NCI-H146 treated with DMSO at 0.1 percent for 48 hours (cell line): ENCODE measurements at regions not wholly inside any gene's neighbourhood (a gene's known extent, or its start where the extent isn't known, plus 50 kb on each side); places are given as distances from the start of the nearest gene placed in this dataset.
"Not testable (repeated sequence)": the region's sequence is repeated elsewhere in the genome, so short reads cannot be mapped to it uniquely, and the experiment has no call there.

ENCODE experiments used
- DNase-seq: peaks from one replicate; lab custom pipeline; 2025; ENCODE audit not compliant: unreplicated experiment; lab: John Stamatoyannopoulos, UW

DNA sequence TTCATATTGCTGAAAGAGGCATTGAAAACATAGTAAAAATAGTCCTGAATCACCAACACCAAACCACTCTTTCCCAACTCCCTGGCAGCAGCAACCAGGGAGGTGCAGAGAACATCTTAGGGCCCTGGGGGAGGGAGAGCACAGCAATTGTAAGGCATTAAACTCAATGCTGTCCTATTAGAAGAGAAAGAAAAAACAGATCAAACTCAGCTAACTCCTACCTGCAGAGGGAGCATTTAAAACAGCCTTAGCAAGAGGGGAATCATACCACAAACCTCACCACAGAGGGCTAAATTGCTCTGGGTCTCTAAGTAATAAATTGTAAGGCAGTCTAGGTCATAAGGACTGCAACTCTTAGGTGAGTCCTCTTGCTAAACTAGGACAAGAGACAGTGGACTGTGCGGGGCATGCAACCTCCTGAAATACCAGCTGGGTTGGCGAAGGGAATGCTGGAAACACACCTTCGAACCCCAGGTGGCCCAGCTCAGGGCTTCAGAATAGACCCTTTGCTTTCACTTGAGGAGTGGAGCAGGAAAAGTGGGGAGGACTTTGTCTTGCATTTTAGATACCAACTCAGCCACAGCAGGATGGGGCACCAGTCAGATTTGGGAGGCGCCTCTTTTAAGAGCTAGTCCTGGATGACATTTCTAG, 697.1 kb upstream of the FAT3 start:
- DNase-seq, result no peak

DNA sequence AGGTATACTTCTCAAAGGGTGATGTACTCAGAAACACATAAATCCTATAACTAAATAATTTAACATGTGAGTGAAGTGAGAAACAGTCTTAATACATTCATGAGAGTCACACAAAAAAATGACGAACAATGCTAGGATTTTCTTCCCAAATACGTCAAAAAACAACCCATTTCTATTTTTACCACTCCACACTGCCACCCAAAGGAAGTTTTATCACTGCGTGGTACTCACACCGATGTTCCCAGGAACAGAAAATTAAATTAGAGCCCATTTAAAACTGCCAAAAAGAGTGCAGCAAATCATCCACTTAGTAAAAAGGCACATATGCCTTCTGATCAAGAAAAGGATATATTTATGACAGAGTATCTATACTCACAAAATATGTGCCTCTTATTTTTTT, 710.9 kb upstream of the FAT3 start:
- DNase-seq, result no peak

DNA sequence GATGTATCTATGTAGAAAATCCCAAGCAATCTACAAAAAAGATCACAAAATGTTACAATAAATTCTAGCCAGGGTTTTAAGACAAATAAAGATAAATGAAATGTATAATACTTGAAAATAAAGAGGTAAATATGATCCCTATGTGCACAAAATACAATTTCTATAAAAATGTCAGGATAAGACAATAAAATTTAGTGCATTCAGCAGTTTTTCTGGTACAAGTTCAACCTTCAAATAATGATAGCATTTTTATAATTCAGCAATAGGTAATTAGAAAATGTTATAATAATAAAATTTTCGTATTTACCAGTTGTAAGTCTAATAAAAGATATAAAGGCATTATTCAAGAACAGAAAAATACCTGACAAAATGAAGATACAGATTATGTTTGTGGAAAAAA, 726.8 kb upstream of the FAT3 start:
- DNase-seq, result no peak

DNA sequence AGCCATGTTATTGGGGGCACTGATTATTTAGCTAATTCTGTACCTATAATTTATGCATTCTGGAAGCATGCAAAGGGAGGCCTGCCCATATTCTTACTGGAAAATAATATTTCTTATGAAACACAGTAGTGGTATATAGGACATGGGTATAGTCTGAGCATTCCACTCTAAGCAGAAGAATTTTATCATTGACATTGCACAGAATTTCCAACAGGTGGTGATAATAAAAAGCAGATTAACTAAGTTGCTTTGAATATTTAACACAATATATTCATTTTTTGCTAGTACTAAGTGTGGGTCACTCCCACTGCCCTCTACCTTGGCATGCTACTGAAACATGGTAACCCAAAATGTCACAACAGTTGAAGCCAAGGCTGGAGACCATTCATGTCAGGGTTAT, 728.8 kb upstream of the FAT3 start:
- DNase-seq, result no peak

DNA sequence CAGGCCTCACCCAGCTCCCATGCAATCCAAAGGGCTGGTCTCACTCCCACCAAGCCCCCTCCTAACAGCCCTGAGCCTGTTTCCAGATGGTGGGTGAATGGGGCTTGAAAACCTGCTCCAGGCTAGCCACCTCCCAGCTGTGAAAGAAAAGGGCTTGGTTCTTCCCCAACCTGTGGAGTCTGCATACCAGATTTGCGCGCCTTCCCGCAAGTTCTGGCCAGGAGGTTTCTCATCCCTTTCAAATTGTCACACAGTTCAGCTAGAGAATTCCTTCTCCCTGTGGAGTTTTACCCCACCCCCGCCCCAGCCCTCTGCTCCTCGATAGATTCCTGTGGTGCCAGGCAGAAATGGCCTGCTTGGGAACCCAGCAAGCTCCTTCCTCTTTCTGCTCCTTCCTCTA, 734.6 kb upstream of the FAT3 start:
- no peak for DNase-seq

DNA sequence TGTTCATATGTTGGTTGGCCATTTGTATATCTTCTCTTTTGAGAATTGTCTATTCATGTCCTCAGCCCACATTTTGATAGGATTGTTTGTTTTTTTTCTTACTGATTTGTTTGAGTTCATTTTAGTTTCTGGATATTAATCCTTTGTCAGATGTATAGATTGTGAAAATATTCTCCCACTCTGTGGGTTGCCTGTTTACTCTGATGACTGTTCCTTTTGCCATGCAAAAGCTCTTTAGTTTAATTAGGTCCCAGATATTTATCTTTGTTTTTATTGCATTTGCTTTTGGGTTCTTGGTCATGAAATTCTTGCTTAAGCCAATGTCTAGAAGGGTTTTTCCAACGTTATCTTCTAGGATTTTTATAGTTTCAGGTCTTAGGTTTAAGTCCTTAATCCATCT, 740.7 kb upstream of the FAT3 start:
- not testable (repeated sequence) for DNase-seq

DNA sequence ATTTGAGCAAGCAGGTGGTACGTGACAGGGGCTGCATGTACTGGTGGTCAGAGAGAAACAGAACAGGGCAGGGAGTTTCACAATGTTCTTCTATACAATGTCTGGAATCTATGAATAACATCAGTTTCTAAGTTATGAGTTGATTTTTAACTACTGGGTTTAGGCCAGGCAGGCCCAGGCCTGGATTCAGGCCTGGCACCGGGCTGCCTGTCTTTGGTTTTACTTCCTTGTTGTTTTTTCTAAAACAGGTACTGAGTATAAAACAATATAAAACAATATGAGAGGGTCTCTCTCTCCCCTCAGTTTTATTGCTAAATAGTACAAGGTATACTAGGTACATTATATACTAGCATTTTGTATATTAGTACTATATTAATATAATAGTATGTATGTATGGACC, 742.7 kb upstream of the FAT3 start:
- not testable (repeated sequence) for DNase-seq

DNA sequence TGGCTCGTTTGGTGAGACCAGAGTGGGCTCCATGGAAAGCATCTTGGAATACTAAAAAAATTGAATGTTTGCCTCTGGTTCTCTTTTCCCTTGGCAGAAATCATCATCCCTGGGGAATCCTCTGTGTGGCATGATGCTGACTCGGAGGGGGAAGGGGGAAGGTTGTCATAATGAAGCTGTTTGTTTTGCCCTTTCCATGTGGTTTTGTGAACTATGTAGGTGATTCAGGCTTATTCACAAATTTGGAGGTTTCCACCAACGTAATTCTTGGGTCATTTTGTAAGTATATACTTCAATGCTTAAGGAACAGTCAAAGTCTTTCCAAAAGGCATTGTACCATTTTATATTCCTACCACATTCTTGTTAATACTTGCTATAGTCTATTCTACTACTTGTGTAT, 754.0 kb upstream of the FAT3 start:
- DNase-seq, result no peak

DNA sequence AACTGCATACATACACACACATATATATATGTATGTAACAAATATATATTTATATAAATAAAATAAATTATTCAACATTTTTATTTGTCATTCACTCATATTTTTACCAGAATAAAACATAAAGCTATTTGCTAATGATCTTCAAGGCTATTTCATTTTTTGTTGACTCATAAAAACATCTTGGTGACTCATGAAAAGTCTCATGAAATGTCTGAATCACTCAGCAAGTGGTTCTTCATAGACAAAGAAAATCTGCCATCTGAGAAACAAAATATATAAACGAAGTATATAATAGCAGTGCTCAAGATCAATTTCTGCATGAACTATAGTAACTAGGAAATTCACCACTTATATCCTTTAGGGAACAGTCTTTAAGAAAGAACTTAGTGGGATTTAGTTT, 764.8 kb upstream of the FAT3 start:
- DNase-seq, result no peak

DNA sequence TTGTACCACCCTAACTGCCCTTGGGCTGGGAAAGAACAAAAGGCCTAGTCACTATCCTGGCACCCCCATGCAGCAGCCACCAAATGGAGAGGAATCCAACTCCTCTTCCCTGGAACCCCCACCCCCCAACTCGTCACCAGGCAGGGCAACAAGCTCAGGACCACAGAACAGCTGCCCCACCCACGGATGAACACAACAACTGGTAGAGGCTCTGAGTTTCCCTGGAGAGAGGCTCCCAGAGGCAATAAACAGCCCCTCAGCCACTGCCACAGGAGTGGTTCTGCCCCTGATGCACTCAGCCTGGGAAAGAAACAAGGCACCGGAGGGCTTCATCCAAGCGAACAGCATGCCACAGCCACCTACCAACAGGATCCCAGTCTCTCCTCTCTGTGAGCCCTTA, 778.4 kb upstream of the FAT3 start:
- no peak for DNase-seq

DNA sequence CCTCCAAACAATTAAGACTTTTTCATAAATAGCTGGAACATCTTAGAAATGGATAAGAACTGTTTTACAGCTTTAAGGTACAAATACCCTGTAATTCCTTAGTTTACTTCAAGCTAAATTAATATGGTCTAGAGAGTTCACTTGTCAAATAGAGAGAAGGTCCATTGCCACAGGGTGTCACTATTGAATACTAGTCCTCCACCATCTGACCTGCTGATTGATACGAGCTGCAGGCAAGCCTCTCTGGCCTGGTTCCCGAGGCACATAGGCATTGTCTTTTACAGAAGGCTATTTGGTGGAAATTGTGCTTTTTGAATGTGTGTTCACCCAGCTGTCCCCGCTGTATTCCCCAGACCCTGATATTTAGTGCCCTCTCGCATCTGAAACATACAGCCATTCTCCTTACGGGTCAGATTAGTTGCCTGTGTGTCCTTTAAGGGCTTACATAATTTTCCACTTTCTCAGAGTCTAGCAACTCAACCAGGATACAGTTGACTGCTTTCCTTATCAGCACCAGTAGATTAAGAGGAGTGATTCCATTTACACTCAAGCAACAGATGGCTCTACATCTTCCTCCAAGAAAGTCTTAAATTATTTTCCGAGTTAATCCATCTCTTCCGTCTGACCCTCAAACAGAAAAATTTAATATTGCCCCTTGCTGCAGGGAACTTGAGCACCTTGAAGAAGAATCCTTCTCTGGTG, 788.8 kb upstream of the FAT3 start:
- DNase-seq, result no peak

DNA sequence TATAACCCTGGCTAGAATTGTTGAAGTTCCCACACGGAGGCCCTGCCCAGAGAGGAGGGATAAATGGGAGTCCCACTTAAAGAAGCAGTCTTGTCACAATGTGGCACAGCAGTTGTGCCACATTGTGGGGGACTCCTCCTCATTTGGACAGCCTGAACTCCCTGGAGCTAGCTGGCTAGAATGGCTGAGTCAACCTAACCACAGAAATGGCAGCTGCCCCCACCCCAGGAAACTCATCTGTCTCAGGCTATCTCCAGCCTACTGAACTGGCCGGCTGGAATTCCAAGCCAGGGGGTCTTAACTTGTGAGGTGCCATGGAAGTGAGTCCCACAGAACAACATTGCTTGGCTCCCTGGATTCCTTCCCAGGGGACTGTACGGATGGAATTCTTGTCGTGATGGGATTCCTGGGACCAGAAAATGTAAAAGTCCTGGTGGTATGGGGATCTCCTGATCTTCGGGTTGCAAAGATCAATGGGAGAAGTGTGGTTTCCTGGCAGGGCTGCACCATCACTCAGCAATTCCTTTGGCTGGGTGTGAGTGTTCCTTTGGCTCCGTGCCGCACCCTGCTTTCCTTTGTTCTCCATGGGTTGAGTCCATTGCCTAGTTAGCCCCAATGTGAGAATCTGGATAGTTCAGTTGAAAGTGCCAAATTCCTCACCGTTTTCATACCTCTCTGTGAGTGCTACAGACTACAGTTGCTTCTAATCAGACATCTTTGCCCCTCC, 791.2 kb upstream of the FAT3 start:
- DNase-seq, result no peak

DNA sequence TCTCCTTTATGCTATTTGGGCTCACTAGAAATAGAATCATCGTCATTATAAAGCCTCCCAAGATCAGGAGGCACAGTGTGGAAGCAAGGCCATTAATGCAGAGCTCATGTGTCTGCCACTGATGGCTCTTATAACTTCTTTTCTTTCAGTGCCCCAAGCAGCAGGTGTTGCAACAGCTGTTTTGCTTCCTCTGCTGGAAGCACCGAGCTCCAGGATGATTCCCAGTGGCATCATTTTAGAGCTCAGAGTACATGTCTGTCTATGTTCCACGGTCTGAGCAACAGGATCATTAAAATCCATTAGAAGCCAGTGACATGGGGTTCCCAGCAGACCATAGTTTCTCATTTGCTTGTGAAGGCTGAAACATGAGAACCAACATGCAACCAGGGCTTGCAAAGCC, 803.0 kb upstream of the FAT3 start:
- no peak for DNase-seq

DNA sequence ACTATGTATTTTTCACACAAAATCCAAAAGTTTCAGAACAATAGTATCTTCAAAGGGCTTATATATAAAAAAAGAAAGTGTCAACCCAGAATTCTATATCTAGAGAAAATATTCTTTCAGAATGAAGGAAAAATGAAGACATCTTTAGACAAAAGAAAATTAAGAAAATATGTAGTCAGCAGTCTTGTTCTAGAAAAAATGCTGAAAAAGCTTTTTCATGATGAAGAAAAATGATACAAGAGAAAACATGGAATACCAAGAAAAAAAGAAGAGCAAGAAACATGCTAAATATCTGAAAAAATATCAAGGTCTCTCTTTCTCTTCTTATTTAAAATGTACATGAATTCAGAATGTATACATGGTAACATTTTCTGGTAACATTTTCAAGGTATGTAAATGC, 816.8 kb upstream of the FAT3 start:
- DNase-seq, result no peak

DNA sequence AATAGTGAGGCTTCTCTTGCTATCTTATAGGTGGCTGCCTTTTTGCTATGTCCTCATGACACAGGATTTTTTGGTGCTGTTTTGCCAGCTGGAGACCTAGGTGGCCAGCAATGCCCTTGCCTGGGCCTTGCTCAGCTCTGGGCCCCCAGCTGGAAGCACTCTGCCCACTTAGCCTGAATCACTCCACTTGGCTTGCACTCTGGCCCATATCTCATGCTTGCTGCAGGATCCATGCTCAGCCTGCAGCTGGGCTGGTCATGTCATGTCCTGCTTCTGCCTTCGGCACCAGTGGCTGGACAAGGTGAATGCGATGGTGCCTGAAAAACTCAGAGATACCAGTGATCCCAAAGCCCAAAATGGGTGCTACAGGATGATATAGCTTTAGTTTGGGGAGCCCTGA, 818.6 kb upstream of the FAT3 start:
- no peak for DNase-seq

DNA sequence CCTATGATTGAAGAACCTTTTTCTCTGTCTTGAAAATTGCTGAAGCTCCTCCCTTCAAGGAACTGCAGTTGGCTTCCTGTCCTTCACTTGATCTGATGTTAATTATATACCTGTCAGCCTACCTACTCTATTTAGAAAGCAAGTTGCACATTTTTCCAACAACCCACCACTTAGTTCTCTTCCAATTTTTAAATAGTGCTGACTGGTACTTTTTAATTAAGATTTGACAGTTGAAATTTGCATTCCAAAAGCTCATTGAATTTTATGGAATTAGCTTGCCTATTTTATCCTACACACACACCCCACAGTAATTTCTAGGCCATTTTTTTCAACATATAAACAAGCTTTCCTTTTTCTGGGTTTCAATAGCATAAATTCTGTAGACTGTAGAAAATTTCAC, 820.3 kb upstream of the FAT3 start:
- DNase-seq, result no peak

DNA sequence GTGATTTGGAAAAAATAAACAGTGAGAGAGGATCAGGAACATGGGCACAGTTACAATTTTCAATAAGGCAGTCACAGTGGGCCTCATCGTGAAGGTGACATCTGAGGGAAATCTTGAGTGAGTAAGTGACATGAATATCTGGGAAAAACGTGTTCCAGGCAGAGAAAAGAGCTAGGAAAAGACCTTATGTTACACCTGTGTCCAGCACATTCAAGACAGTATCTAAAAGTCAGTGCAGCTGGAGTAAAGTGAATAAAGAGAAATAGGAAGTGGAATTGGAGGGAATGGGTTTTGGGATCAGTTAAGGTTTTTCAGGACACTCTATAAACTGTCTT, 827.5 kb upstream of the FAT3 start:
- DNase-seq, result peak; percentile 35

DNA sequence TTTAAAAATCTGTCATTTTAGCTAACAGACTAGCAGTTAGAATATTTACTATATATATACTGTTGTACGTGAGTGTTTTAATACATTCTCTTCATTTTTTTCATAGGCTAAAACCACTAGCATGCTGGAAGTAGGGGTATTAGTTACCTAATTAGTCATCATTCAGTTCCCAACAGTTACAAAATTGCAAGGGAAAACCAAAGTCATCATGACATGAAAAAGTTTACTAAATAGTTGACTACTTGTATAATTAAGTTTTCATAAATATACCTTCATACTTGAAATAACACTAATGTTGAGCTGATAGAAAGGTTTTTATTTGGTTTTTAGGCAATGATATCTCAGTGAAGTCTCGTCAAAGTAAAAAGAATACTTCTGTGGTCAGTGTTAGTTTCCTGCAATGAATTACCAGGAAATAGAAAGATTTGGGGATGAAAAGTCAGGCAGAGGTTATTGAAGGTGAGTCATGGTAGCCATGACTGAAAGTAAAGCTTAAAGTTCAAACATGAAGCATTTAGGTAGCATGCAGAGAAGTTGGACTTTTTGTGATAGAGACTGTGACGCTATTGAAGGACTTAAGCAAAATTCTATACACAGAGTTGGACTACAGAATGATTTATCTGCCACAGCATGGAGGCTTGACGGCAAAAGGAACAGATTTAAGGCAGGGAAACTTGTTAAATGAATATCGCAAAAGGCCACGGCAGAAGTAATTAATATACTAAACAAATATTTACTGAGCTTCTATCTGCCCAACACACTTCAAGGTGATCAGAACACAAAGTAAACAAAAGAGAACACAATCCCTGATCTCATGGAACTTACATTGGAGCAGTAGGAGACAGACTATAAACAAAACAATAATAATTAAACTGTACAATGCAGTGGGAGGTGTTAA, 828.1 kb upstream of the FAT3 start:
- DNase-seq, result peak; percentile 35

DNA sequence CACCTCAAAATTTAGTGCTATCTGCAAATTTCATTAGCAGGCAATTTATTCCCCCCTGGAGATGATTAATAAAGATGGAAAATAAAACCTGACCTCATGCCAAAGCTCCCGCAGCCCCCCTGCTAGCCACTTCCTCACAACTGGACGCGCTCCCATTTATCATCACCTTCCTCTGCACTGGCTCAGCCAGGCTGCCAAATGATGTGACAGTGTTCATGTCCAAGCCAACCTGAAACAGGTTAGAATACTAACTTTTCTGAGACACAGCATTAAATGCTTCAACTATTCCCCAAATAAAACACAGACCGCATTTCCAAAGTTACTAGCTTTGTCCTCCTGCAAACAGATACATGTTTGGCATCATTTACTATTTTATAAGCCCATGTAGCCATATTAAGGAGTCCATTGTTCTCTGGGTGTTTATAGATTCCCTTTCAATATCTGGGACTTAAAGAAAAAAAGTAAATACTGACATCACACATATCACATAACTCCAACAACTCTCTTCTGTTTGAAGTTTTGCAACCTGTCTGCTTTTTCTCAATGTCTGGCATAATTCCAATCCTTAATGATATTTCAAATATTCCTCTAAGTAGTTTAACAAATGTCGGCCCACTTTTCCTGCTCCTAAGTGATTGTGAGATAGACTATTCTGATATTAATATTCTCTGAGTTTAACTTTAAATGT, 829.7 kb upstream of the FAT3 start:
- no peak for DNase-seq

DNA sequence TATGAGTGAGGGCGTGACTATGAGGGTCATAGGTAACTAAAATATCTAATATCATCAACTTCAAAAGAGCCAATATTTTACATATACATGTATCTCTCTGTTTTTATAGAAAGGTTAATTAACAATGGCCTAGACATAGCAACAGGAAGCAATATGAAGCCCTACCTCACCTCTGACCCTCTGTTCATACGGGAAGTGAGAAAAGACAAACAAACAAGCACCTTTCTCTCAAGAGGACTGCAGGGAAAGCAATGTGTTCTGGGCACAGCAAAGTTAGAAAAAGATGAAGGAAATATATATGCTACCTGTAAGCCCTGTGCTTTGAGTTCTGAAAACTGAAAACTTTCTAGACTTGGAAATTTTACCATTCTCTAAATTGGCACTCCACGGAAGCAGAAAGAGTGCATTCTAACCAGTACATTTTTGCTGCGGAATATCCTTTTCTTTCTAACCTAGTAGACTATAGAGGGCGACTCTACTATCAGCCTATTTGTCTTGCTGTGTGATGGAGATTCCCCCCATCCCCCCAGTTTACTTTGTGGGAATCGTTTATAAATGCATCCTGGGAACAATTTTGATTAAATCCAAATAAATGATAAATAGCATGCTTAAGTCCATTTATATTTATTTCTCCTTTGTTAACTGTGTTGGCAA, 830.4 kb upstream of the FAT3 start:
- DNase-seq, result no peak
